RWPE2 (cell line): ENCODE measurements at regions not wholly inside any gene's neighbourhood (a gene's known extent, or its start where the extent isn't known, plus 50 kb on each side); places are given as distances from the start of the nearest gene placed in this dataset.

Experiments
- ATAC-seq: fragments of 200-7000 bp; cut with Tn5 transposase; 3 replicates; pipeline ENCODE4 v1.9.1; 2021; ENCODE audit warnings: low read depth
- DNase-seq: peaks from one replicate; pipeline ENCODE4 v3.0.0-alpha.2; 2020; ENCODE audit warnings: low spot score
- H3K27ac ChIP-seq: fragments of 450-650 bp; 2 replicates; pipeline ENCODE4 v1.5.1; 2017; ENCODE audit warnings: mild to moderate bottlenecking; ENCODE audit not compliant: poor library complexity, severe bottlenecking
- H3K27me3 ChIP-seq: fragments of 250-450 bp; sonication (Bioruptor Pico); 2 replicates; pipeline ENCODE4 v1.5.1; 2021; ENCODE audit warnings: mild to moderate bottlenecking, moderate library complexity; ENCODE audit not compliant: insufficient read depth, poor library complexity, severe bottlenecking
- H3K36me3 ChIP-seq: fragments of 250-450 bp; sonication (Bioruptor Pico); 2 replicates; pipeline ENCODE4 v1.5.1; 2020; ENCODE audit warnings: low read depth, mild to moderate bottlenecking, moderate library complexity
- H3K4me1 ChIP-seq: fragments of 250-450 bp; sonication (Bioruptor Pico); 2 replicates; pipeline ENCODE4 v1.5.1; 2021; ENCODE audit warnings: mild to moderate bottlenecking, moderate library complexity; ENCODE audit not compliant: insufficient read depth, poor library complexity, severe bottlenecking
- H3K4me3 ChIP-seq: fragments of 250-450 bp; sonication (Bioruptor Pico); 2 replicates; pipeline ENCODE4 v1.5.1; 2021; ENCODE audit warnings: mild to moderate bottlenecking, moderate library complexity; ENCODE audit not compliant: severe bottlenecking
- H3K9me3 ChIP-seq: fragments of 250-450 bp; sonication (Bioruptor Pico); 2 replicates; pipeline ENCODE4 v1.5.1; 2021; ENCODE audit warnings: mild to moderate bottlenecking, moderate library complexity; ENCODE audit not compliant: severe bottlenecking
- CTCF ChIP-seq: fragments of 450-650 bp; IDR thresholded peaks from one replicate; pipeline ENCODE4 v1.5.1; 2017; ENCODE audit warnings: mild to moderate bottlenecking, moderate library complexity; ENCODE audit not compliant: poor library complexity, severe bottlenecking

- Histone ChIP-seq H3K9me3 (no peaks in the 10 kb centered on the region), H3K27me3 (peaks cover 20% of the 10 kb centered on the region), H3K27ac (no peak overlapping the region), H3K4me1 (no peaks in the 10 kb centered on the region), H3K36me3 (no peaks in the 10 kb centered on the region), H3K4me3 (no peak overlapping the region)
- DNase-seq: no peak
- no peak for ATAC-seq
- TF ChIP-seq CTCF: no peak
These were observed 118.3 kb downstream of the TMEM18 start for GRCh38 chr2:558879-559278.

DNA sequence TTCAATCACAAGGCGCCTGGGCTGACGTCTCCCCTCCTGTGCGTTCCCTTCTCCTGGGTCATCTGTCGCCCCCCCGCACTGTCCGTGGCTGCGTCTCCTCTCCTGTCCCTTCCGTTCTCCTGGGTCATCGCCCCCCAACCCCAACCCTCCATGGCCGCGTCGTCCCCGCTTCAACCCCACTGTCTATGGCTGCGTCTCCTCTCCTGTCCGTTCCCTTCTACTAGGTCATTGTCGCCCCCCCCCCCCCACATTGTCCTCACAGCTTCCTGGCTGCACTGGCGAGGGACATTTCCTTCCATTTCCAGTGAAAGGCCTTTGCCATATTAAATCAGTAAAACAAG lies 118.9 kb downstream of the TMEM18 start:
- H3K9me3 ChIP-seq: no peaks in the 10 kb centered on the region
- no peaks in the 10 kb centered on the region for H3K4me1 ChIP-seq
- H3K27ac ChIP-seq: no peak overlapping the region
- DNase-seq: no peak
- H3K36me3 ChIP-seq: no peaks in the 10 kb centered on the region
- H3K4me3 ChIP-seq: no peak overlapping the region
- peaks cover 20% of the 10 kb centered on the region for H3K27me3 ChIP-seq
- no peak for ATAC-seq
- TF ChIP-seq CTCF: no peak

GRCh38 chr2:557635-558301 lies 119.4 kb downstream of the TMEM18 start:
- Histone ChIP-seq H3K27me3 (peaks cover 20% of the 10 kb centered on the region), H3K9me3 (no peaks in the 10 kb centered on the region), H3K27ac (no peak overlapping the region), H3K36me3 (no peaks in the 10 kb centered on the region), H3K4me3 (no peak overlapping the region), H3K4me1 (no peaks in the 10 kb centered on the region)
- no peak for DNase-seq
- no peak for ATAC-seq
- TF ChIP-seq CTCF: no peak

DNA sequence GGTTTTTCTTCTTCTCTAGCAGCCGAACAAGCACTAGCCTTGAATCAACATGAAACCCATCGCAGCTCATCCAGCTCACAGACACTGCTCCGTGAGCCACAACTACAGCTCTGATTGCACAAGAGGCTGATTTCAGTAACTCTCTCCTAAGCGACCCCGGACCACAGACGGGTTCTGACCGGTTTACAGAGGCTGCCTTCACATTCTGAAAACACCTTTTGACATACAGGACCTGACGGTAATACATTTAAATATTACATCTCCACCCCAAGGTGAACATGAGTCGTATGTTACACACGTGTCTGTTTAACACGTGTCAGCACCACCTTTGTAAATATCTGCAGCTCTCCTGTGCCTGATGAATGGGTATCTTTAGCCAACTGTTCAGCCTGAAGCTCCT lies 120.7 kb downstream of the TMEM18 start:
- Histone ChIP-seq H3K9me3 (no peaks in the 10 kb centered on the region), H3K27me3 (peaks cover 19% of the 10 kb centered on the region), H3K36me3 (no peaks in the 10 kb centered on the region), H3K27ac (no peak overlapping the region), H3K4me1 (no peaks in the 10 kb centered on the region), H3K4me3 (no peak overlapping the region)
- no peak for TF ChIP-seq CTCF
- ATAC-seq (no peak), DNase-seq (no peak)

- Histone ChIP-seq H3K27ac (no peak overlapping the region), H3K9me3 (no peaks in the 10 kb centered on the region), H3K36me3 (no peaks in the 10 kb centered on the region), H3K27me3 (peaks cover 13% of the 10 kb centered on the region), H3K4me1 (no peaks in the 10 kb centered on the region), H3K4me3 (no peak overlapping the region)
- ATAC-seq (no peak), DNase-seq (no peak)
- no peak for TF ChIP-seq CTCF
These were observed 121.9 kb downstream of the TMEM18 start for GRCh38 chr2:555164-555922.
